Kidney (tissue), 13 donors: ENCODE measurements at regions not wholly inside any gene's neighbourhood (a gene's known extent, or its start where the extent isn't known, plus 50 kb on each side); places are given as distances from the start of the nearest gene placed in this dataset.
A peak's percentile ranks its signal among the peaks of the same experiment; 100 is the strongest.

Source experiments
- DNase-seq, 5 donors: peaks; one replicate each; pipeline ENCODE4 v3.0.0-alpha.2; 2013 to 2020
- FAIRE-seq: peaks from 2 replicates; lab custom pipeline; 2012; peaks lifted over from hg19 to GRCh38; lab: Jason Lieb, UNC
- H3K27ac ChIP-seq, 2 donors: one replicate each; pipeline ENCODE4 v1.7.0; 2013; ENCODE audit warnings: low read depth in 2 of 2, low read length in 2 of 2, inconsistent platforms in 1 of 2
- H3K27me3 ChIP-seq: one replicate; pipeline ENCODE4 v1.7.1; 2013; ENCODE audit warnings: low read length, inconsistent platforms; ENCODE audit not compliant: control insufficient read depth, insufficient read depth
- H3K36me3 ChIP-seq, 3 donors: one replicate each; pipeline versions ENCODE4 v1.7.0 to v1.7.1; 2013; ENCODE audit warnings: low read length in 3 of 3, control low read depth in 1 of 3, inconsistent platforms in 1 of 3; ENCODE audit not compliant: insufficient read depth in 3 of 3, control insufficient read depth in 2 of 3
- H3K4me1 ChIP-seq, 3 donors: one replicate each; pipeline versions ENCODE4 v1.7.0 to v1.7.1; 2013; ENCODE audit warnings: low read length in 3 of 3, inconsistent platforms in 1 of 3, low read depth in 1 of 3; ENCODE audit not compliant: control insufficient read depth in 2 of 3, insufficient read depth in 2 of 3
- H3K4me3 ChIP-seq, 3 donors: one replicate each; pipeline versions ENCODE4 v1.7.0 to v1.8.1; 2013; ENCODE audit warnings: low read length in 3 of 3, control low read depth in 1 of 3, inconsistent platforms in 1 of 3
- H3K9ac ChIP-seq, 3 donors: one replicate each; pipeline versions ENCODE4 v1.7.0 to v1.7.1; 2013; ENCODE audit warnings: low read length in 3 of 3, control low read depth in 1 of 3, inconsistent platforms in 1 of 3
- H3K9me3 ChIP-seq, 3 donors: one replicate each; pipeline versions ENCODE4 v1.7.0 to v1.7.1; 2013; ENCODE audit warnings: low read length in 3 of 3, control low read depth in 1 of 3, inconsistent platforms in 1 of 3; ENCODE audit not compliant: control insufficient read depth in 2 of 3, insufficient read depth in 1 of 3
- intact Hi-C: fragments of 100-400 bp; cut with DNase I; formaldehyde crosslinking; loops from one replicate; pipeline ENCODE4 v1.11.1; 2022
- TF ChIP-seq, protein P1 (sequence below): IDR thresholded peaks from 3 replicates; pipeline ENCODE4 v1.5.1; 2012; ENCODE audit warnings: mild to moderate bottlenecking, moderate library complexity, borderline replicate concordance; ENCODE audit not compliant: insufficient read depth; ENCODE audit errors: extremely low read depth
- donor health status: control.
- donor health status: control.
- donor health status: control.
- donor health status: control.
- donor health status: control.
- donor health status: DM: yes; HTN: yes; CAD: no.
- donor health status: Normal renal cell carcinoma (clear cell type).

- DNase-seq (no peak), FAIRE-seq (no peak)
- TF ChIP-seq, protein P1, sequence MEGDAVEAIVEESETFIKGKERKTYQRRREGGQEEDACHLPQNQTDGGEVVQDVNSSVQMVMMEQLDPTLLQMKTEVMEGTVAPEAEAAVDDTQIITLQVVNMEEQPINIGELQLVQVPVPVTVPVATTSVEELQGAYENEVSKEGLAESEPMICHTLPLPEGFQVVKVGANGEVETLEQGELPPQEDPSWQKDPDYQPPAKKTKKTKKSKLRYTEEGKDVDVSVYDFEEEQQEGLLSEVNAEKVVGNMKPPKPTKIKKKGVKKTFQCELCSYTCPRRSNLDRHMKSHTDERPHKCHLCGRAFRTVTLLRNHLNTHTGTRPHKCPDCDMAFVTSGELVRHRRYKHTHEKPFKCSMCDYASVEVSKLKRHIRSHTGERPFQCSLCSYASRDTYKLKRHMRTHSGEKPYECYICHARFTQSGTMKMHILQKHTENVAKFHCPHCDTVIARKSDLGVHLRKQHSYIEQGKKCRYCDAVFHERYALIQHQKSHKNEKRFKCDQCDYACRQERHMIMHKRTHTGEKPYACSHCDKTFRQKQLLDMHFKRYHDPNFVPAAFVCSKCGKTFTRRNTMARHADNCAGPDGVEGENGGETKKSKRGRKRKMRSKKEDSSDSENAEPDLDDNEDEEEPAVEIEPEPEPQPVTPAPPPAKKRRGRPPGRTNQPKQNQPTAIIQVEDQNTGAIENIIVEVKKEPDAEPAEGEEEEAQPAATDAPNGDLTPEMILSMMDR, result no peak
- H3K9me3 ChIP-seq, result no peaks in the 10 kb centered on the region
- H3K27ac ChIP-seq, result no peak overlapping the region
- no peak overlapping the region for H3K9ac ChIP-seq
- H3K27me3 ChIP-seq, result no peaks in the 10 kb centered on the region
- intact Hi-C loops, result no loop called here
- no peaks in the 10 kb centered on the region for H3K36me3 ChIP-seq
- H3K4me3 ChIP-seq, result no peak overlapping the region
- H3K4me1 ChIP-seq, result no peaks in the 10 kb centered on the region
Measured at GRCh38 chr9:1221298-1221697, 171.1 kb downstream of the DMRT2 start.

- Histone ChIP-seq H3K36me3 (no peaks in the 10 kb centered on the region), H3K4me1 (no peaks in the 10 kb centered on the region), H3K9me3 (no peaks in the 10 kb centered on the region), H3K27me3 (no peaks in the 10 kb centered on the region), H3K9ac (no peak overlapping the region), H3K27ac (no peak overlapping the region), H3K4me3 (no peak overlapping the region)
- DNase-seq, result no peak
- TF ChIP-seq, protein P1, result no peak
- intact Hi-C loops, result no loop called here
- no peak for FAIRE-seq
Measured at GRCh38 chr9:1222511-1222910, 172.4 kb downstream of the DMRT2 start.

DNA sequence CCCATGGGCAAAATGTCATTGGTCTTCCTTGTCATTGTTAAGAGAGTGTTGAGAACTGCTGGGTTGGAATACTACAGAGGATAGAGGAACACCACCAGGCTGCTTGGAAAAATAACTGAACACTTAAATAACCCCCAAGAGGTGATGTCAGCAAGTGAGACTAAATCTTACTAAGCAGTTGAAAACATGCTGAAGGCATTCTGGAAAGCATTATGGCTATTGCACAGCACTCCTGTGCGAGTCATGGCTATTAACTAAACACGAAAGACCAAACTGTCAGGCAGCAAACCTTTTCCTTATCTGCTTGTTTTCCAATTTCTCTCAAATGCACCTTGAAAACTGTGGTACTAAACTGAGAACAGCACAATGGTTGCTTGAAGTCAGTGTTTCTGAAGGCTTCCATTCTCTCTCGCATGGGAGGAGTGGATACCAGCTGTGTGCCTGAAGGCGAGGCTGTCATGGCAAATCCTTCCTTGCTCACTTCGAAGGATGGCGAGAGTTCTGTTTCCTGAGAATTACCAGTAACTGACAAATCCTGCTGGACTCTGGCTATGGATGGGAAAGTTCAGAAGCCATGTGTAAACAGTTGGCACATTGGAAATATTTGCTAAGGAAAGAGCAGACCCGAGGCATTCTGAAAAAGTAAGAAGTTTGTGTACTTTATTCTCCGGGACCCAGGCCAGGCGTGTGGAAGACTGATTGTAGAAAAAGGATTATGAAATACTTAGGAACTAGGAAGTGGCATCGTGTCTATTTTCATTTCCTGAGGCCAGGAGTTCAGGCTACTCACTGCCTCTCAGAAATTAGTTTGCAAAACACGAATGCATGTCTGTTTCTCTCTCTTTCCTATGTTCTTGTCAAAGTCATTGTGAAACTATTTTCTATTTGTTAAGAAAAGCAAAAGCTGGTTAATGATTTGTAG lies 182.1 kb downstream of the DMRT2 start:
- H3K27ac ChIP-seq, result no peak overlapping the region
- intact Hi-C loops, result no loop called here
- no peaks in the 10 kb centered on the region for H3K9me3 ChIP-seq
- H3K27me3 ChIP-seq, result no peaks in the 10 kb centered on the region
- TF ChIP-seq, protein P1, result no peak
- H3K9ac ChIP-seq, result no peak overlapping the region
- peak overlapping the region in 1 of 3 donors; percentile 5 for H3K4me3 ChIP-seq
- FAIRE-seq (no peak), DNase-seq (peak in 2 of 5 donors; percentile 28 to 81)
- H3K36me3 ChIP-seq, result no peaks in the 10 kb centered on the region
- peaks cover 0 to 3% (median 0%) of the 10 kb centered on the region in 3 donors for H3K4me1 ChIP-seq
